Large intestine (tissue), 3 donors: ENCODE measurements at regions not wholly inside any gene's neighbourhood (a gene's known extent, or its start where the extent isn't known, plus 50 kb on each side); places are given as distances from the start of the nearest gene placed in this dataset.

ENCODE experiments used
- DNase-seq, 2 donors: peaks; one replicate each; pipeline versions ENCODE4 v3.0.0 to v3.0.0-alpha.2; 2013
- H3K27ac ChIP-seq: one replicate; pipeline ENCODE4 v1.5.1; 2013; ENCODE audit warnings: low read length
- H3K27me3 ChIP-seq: 2 replicates; pipeline ENCODE4 v1.6.1; 2013; ENCODE audit warnings: low read length; ENCODE audit not compliant: control insufficient read depth, insufficient read depth
- H3K36me3 ChIP-seq: 2 replicates; pipeline ENCODE4 v1.6.1; 2013; ENCODE audit warnings: low read length; ENCODE audit not compliant: control insufficient read depth, insufficient read depth
- H3K4me1 ChIP-seq: one replicate; pipeline ENCODE4 v1.6.1; 2013; ENCODE audit warnings: low read length; ENCODE audit not compliant: control insufficient read depth, insufficient read depth
- H3K4me3 ChIP-seq: one replicate; pipeline ENCODE4 v1.5.1; 2013; ENCODE audit warnings: low read length
- H3K9me3 ChIP-seq: one replicate; pipeline ENCODE4 v1.6.1; 2013; ENCODE audit warnings: mild to moderate bottlenecking, low read depth, low read length, moderate library complexity; ENCODE audit not compliant: control insufficient read depth
- WGBS: methylation state at CpG from one replicate; pipeline ENCODE4 v1.1.5; 2013; ENCODE audit warnings: low lambda C conversion rate; ENCODE audit not compliant: insufficient coverage; 5-methylcytosine and 5-hydroxymethylcytosine counted together

DNA sequence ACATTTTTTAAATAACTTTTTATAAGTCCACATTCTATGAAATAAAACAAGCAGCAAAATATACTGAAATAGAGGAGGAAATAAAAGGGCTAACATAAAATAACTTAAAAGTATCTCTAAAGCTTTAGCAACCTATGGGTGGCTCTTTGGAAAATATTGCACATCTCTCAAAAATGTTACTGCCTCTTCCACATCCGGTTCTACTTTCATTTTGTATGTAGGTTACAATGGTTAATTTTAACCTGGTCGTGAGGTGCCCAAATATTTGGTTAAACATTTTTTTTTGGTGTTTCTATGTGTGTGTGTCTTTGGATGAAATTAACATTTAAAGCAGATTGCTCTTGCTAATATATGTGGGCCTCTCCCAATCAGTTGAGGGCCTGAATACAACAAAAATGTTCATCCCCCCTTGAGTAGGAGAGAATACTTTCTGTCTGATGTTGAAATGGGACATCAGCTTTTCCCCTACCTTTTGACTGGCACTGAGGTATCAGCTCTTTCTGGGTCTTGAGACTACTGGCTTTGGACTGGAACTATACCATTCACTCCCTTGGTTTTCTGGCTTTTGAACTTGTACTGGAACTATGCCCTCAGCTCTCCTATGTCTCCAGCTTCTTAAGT is 353.0 kb downstream of the ADAM29 start:
- no peaks in the 10 kb centered on the region for H3K36me3 ChIP-seq
- 20% methylated on average over 1 of the region's 2 CpGs for WGBS
- H3K9me3 ChIP-seq: no peaks in the 10 kb centered on the region
- no peaks in the 10 kb centered on the region for H3K4me1 ChIP-seq
- H3K27ac ChIP-seq: no peak overlapping the region
- no peaks in the 10 kb centered on the region for H3K27me3 ChIP-seq
- no peak for DNase-seq
- H3K4me3 ChIP-seq: no peak overlapping the region

DNA sequence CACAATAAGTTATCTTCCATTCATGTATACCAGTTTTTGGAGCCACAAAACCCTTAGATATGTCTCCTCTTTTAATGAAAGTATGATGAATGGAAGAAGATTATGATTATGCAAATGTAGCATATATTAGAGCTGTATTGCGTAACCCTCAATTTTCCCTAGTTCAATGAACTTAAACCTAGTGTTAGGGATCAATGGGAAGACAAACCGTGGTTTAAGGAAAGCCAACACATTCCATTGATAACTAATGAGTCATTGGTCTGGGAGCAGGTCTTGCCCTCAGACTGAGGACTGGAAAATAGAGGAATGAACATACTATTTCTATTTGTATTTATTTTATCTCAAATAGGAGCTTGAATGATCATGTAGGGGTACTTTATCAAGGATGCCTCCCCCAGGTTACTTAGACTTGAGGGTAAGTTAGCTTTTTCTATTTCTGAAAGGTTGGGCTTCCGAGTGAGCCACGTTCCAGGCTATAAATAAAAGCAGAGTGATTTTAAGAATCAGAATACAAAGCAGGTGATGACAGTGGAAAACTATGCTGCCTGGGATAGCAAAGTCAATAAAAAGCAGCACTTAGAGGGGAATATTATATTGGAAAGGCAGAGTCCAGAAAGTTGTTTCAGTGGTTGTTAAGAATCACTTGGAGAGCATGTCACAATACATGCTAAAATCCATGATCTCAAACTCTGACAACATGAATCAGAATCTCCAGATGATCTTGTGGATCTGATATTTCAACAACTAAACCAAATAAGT is 356.0 kb downstream of the ADAM29 start:
- Histone ChIP-seq H3K9me3 (no peaks in the 10 kb centered on the region), H3K4me1 (no peaks in the 10 kb centered on the region), H3K4me3 (no peak overlapping the region), H3K36me3 (no peaks in the 10 kb centered on the region), H3K27me3 (no peaks in the 10 kb centered on the region), H3K27ac (no peak overlapping the region)
- no CpG with 5 or more reads among the region's 4 CpGs for WGBS
- DNase-seq: no peak

DNA sequence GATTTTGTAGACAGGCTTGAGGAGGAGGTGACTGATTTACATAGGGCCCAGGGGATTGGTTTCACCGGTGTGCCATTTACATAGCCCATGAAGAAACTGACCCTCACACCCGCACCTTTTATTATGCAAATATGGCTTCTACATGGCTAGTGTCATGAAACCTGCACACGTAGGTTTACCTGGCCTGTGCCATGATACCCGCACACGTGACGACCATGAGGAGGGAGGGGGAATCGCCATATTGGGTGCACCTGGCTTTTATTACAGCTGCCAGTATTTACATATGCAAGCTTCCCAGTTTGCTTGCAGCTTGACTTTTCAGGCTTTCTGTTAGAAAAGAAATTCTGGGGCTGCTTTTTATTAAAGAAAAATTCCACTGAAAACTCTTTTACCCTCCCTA is 359.7 kb downstream of the ADAM29 start:
- WGBS: no CpG with 5 or more reads among the region's 7 CpGs
- Histone ChIP-seq H3K4me1 (no peaks in the 10 kb centered on the region), H3K36me3 (no peaks in the 10 kb centered on the region), H3K27ac (no peak overlapping the region), H3K4me3 (no peak overlapping the region), H3K9me3 (no peaks in the 10 kb centered on the region), H3K27me3 (no peaks in the 10 kb centered on the region)
- no peak for DNase-seq

DNA sequence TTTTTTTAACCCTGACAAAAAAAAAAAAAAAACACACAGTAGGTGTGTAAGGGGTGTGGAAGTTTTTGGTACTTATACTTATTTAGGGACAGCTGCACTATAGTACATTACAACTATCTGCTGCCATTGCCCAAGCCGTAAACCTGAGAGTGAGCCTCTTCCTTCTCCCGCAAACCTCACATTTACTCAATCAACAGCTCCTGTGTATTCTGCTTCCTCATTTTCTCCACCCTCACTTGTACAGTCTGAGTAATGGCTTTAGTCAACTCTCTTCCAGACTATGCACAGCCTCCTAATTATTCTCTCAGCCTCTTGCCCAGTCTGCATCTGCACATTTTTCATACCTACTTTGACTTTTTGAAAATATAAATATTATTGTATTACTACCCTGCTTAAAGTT is 362.0 kb downstream of the ADAM29 start:
- no peaks in the 10 kb centered on the region for H3K9me3 ChIP-seq
- no peak for DNase-seq

DNA sequence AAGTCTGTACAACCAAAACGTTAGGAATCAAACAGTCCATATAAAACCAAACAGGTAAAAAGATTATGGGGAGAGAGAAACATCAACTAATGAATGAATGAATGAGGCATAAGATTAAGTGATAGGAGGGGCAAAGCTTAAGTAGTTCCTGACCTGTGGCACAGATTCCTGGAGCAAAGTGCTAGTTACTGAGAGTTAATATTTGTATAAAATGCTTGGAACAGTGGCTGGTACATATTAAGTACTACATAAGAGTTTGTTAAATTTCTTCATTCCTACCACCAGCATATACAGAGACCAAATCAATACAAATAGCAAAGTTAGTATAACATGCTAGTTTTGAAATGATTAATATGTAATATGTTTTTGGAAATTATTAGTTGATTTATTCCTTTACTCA is 363.7 kb downstream of the ADAM29 start:
- Histone ChIP-seq H3K9me3 (no peaks in the 10 kb centered on the region), H3K4me1 (no peaks in the 10 kb centered on the region), H3K4me3 (no peak overlapping the region), H3K27me3 (no peaks in the 10 kb centered on the region), H3K36me3 (no peaks in the 10 kb centered on the region), H3K27ac (no peak overlapping the region)
- WGBS: 17% methylated on average over 1 of the region's 1 CpG
- no peak for DNase-seq

More for the DNA sequence above, 362.0 kb downstream of the ADAM29 start:
- Histone ChIP-seq H3K27me3 (no peaks in the 10 kb centered on the region), H3K4me1 (no peaks in the 10 kb centered on the region), H3K27ac (no peak overlapping the region), H3K36me3 (no peaks in the 10 kb centered on the region), H3K4me3 (no peak overlapping the region)
- no CpG with 5 or more reads among the region's 2 CpGs for WGBS

DNA sequence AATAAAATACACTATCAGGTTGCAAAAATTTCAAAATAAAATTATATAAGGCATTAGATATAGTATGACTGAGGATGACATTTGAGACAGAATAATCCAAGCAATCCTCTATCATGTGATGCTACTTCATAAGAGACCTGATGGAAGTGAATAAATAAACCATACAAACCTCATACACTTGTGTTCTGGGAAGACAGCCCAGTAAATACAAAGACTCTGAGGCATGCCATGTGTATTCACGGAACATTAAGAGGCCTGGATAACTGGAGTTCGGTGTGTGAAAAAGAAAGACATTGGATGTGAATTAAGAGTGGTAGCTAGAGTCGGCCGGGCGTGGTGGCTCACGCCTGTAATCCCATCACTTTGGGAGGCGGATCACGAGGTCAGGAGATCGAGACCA is 364.2 kb downstream of the ADAM29 start:
- DNase-seq: no peak
- 100% methylated on average over 1 of the region's 9 CpGs for WGBS
- no peaks in the 10 kb centered on the region for H3K9me3 ChIP-seq
- no peaks in the 10 kb centered on the region for H3K36me3 ChIP-seq
- H3K27me3 ChIP-seq: no peaks in the 10 kb centered on the region
- no peaks in the 10 kb centered on the region for H3K4me1 ChIP-seq
- no peak overlapping the region for H3K27ac ChIP-seq
- no peak overlapping the region for H3K4me3 ChIP-seq

DNA sequence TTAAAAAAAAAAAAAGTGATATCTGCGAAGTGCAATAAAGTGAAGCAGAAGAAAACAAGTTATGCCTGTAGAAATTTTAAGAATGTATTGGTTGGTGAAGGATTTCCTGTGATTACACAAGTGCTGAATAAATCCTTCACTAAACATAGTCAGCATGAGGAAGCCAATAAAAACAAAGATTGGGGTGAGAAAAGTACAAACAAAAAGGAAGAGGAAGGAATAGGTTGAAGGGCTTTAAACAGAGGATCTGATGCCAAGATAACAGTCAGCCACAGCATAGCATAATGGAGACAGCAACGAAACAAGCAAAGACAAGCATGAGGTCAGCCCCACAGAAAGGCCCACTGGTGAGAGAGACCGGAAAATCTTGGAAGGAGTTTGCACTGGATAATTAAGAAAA is 372.2 kb downstream of the ADAM29 start:
- H3K36me3 ChIP-seq: no peaks in the 10 kb centered on the region
- H3K27me3 ChIP-seq: no peaks in the 10 kb centered on the region
- no peaks in the 10 kb centered on the region for H3K4me1 ChIP-seq
- H3K4me3 ChIP-seq: no peak overlapping the region
- DNase-seq: no peak
- WGBS: 100% methylated on average over 1 of the region's 3 CpGs
- no peak overlapping the region for H3K27ac ChIP-seq
- no peaks in the 10 kb centered on the region for H3K9me3 ChIP-seq

DNA sequence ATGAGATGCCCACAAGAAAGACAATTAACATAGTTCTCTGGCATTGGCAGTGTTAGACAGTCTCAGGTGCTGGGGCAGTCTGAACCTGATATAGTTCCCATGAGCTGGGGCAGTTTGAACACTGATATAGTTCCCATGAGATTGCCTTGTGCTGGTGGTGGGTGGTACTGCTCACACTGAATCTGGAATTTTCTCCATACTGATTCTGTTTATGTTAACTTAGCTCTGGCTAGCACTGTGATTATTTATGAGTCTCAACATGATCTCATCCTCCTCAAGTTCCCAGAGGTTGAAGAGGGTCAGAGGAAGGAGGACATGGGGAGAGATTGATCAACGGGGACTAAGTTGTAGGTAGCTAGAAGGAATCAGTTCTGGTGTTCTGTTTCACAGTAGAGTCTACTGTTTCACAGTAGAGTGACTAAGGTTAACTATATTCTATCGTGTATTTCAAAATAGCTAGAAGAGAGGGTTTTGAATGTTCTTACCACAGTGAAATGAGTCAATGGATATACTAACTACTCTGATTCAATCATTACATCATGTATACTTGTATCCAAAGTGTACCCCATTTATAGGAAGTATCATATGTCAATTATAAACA is 379.9 kb downstream of the ADAM29 start:
- Histone ChIP-seq H3K27me3 (no peaks in the 10 kb centered on the region), H3K36me3 (no peaks in the 10 kb centered on the region), H3K27ac (no peak overlapping the region), H3K4me1 (no peaks in the 10 kb centered on the region), H3K4me3 (no peak overlapping the region), H3K9me3 (no peaks in the 10 kb centered on the region)
- 100% methylated on average over 1 of the region's 2 CpGs for WGBS
- no peak for DNase-seq

DNA sequence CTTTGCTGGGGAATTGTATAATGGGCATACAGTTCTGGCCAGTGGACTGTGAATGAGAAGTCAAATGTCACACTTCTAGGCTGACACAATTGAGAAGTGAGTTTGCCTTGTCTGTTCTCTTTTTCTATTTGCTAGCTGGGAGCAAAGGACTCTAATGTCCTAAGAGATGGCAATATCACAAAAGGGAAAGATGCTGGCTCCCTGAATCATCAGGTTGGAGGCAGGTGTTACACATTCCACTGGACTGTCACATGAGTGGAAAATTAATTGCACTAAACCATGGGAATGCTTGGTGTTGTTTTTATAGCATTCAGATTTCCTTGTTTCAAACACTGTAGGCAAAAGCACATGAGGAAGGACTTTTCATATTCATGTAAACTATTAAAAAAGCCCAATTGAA is 388.3 kb downstream of the ADAM29 start:
- Histone ChIP-seq H3K4me1 (no peaks in the 10 kb centered on the region), H3K4me3 (no peak overlapping the region), H3K27me3 (no peaks in the 10 kb centered on the region), H3K27ac (no peak overlapping the region), H3K9me3 (no peaks in the 10 kb centered on the region), H3K36me3 (no peaks in the 10 kb centered on the region)
- DNase-seq: no peak

DNA sequence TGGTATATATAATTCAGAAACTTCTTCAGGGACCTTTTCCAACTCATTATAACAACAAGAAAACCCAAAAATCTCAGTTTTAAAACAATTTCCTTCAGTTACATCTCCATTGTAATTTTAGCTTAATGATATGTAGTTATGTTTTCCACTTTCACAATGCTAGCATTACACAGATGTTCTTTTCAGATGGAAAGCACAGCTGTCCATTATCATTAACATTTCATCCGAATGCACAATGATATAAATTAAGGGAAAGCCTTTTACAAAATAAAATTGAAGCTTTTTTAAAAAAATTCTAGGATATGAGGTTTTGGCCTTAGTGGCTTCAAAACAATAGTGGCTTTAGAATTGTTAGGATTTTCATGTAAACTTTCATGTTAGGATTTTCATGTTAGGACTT is 389.2 kb downstream of the ADAM29 start:
- WGBS: no CpG with 5 or more reads among the region's 1 CpG
- no peaks in the 10 kb centered on the region for H3K4me1 ChIP-seq
- no peak overlapping the region for H3K4me3 ChIP-seq
- no peak overlapping the region for H3K27ac ChIP-seq
- no peaks in the 10 kb centered on the region for H3K9me3 ChIP-seq
- H3K36me3 ChIP-seq: no peaks in the 10 kb centered on the region
- H3K27me3 ChIP-seq: no peaks in the 10 kb centered on the region
- DNase-seq: no peak

DNA sequence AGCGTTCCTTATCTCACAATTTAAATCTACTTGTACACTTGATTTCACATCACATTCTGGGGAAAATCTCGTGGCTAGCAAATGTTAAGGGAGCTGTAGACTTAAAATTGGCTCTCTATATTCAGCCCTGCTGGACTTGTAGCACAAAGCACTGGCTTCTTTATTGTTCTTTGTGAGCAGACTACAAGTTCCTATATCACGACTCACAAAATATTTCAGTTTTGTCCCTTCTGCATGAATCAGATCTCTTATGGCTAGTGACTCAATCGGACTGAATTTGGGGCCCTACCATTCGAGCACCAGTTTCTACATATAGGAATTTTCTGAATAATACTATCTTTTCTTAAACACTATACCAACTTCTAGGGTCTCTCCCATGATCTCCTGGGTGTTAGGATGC is 390.1 kb downstream of the ADAM29 start:
- 100% methylated on average over 1 of the region's 5 CpGs for WGBS
- no peaks in the 10 kb centered on the region for H3K9me3 ChIP-seq
- no peaks in the 10 kb centered on the region for H3K36me3 ChIP-seq
- no peaks in the 10 kb centered on the region for H3K4me1 ChIP-seq
- H3K27me3 ChIP-seq: no peaks in the 10 kb centered on the region
- H3K4me3 ChIP-seq: no peak overlapping the region
- DNase-seq: no peak
- H3K27ac ChIP-seq: no peak overlapping the region
